OCI-LY3 (cell line): ENCODE measurements at regions not wholly inside any gene's neighbourhood (a gene's known extent, or its start where the extent isn't known, plus 50 kb on each side); places are given as distances from the start of the nearest gene placed in this dataset.

ENCODE experiments used
- CTCF ChIP-seq: fragments of 200-600, 300-600 bp; sonication (generic); IDR thresholded peaks from 2 replicates; pipeline ENCODE4 v1.5.1; 2014; ENCODE audit warnings: antibody characterized with exemption, low read length, low read depth
- EZH2phosphoT487 ChIP-seq: fragments of 200-600 bp; shearing (Covaris generic); IDR thresholded peaks from 2 replicates; pipeline ENCODE4 v1.6.1; 2018; ENCODE audit warnings: antibody characterized with exemption, mixed run types, low read depth

GRCh38 chr4:45331802-45332201 is 605.4 kb upstream of the GNPDA2 start:
- TF ChIP-seq CTCF (no peak), EZH2phosphoT487 (no peak)
